Ammon's horn (tissue), 1 donor: ENCODE measurements at regions not wholly inside any gene's neighbourhood (a gene's known extent, or its start where the extent isn't known, plus 50 kb on each side); places are given as distances from the start of the nearest gene placed in this dataset.
"Not testable (repeated sequence)": the region's sequence is repeated elsewhere in the genome, so short reads cannot be mapped to it uniquely, and the experiment has no call there.

Experiments
- DNase-seq: peaks from one replicate; pipeline ENCODE4 v3.0.0-alpha.2; 2016; ENCODE audit warnings: low spot score

GRCh38 chr20:11682285-11682684, 235.4 kb upstream of the BTBD3 start:
- no peak for DNase-seq

- DNase-seq: no peak
Measured at GRCh38 chr20:11686195-11686594, 231.5 kb upstream of the BTBD3 start.

- DNase-seq: peak; percentile 32
Measured at GRCh38 chr20:11686820-11687543, 230.7 kb upstream of the BTBD3 start.

- DNase-seq: no peak
Measured at GRCh38 chr20:11687546-11688292, 230.0 kb upstream of the BTBD3 start.

- no peak for DNase-seq
Measured at GRCh38 chr20:11689262-11689661, 228.4 kb upstream of the BTBD3 start.

- no peak for DNase-seq
Measured at GRCh38 chr20:11691766-11692165, 225.9 kb upstream of the BTBD3 start.

GRCh38 chr20:11692567-11692966, 225.1 kb upstream of the BTBD3 start:
- DNase-seq: no peak

GRCh38 chr20:11694467-11694866, 223.2 kb upstream of the BTBD3 start:
- DNase-seq: no peak

GRCh38 chr20:11697055-11697454, 220.6 kb upstream of the BTBD3 start:
- DNase-seq: no peak

- no peak for DNase-seq
Measured at GRCh38 chr20:11697646-11698045, 220.0 kb upstream of the BTBD3 start.

- DNase-seq: no peak
Measured at GRCh38 chr20:11698124-11698523, 219.6 kb upstream of the BTBD3 start.

GRCh38 chr20:11700831-11701230, 216.9 kb upstream of the BTBD3 start:
- DNase-seq: no peak

- DNase-seq: no peak
Measured at GRCh38 chr20:11702721-11703518, 214.8 kb upstream of the BTBD3 start.

GRCh38 chr20:11705512-11705911, 212.2 kb upstream of the BTBD3 start:
- no peak for DNase-seq

- not testable (repeated sequence) for DNase-seq
Measured at GRCh38 chr20:11708223-11708622, 209.5 kb upstream of the BTBD3 start.

- no peak for DNase-seq
Measured at GRCh38 chr20:11711214-11711613, 206.5 kb upstream of the BTBD3 start.

GRCh38 chr20:11712639-11713160, 205.0 kb upstream of the BTBD3 start:
- no peak for DNase-seq

GRCh38 chr20:11714886-11715285, 202.8 kb upstream of the BTBD3 start:
- no peak for DNase-seq

- DNase-seq: peak; percentile 17
Measured at GRCh38 chr20:11716239-11716944, 201.3 kb upstream of the BTBD3 start.

GRCh38 chr20:11716945-11717248, 200.8 kb upstream of the BTBD3 start:
- DNase-seq: no peak

- no peak for DNase-seq
Measured at GRCh38 chr20:11717562-11717961, 200.1 kb upstream of the BTBD3 start.

GRCh38 chr20:11718474-11719094, 199.1 kb upstream of the BTBD3 start:
- DNase-seq: no peak
